ENCODE measurements at regions not wholly inside any gene's neighbourhood (a gene's known extent, or its start where the extent isn't known, plus 50 kb on each side); places are given as distances from the start of the nearest gene placed in this dataset.
A peak's percentile ranks its signal among the peaks of the same experiment; 100 is the strongest.
"Not testable (repeated sequence)": the region's sequence is repeated elsewhere in the genome, so short reads cannot be mapped to it uniquely, and the experiment has no call there.

- no peak overlapping the region for H3K27ac ChIP-seq (ENCODE audit: low read depth in 2 of 2, low read length in 2 of 2)
- no peaks in the 10 kb centered on the region for H3K9me3 ChIP-seq (ENCODE audit: control insufficient read depth in 2 of 3, insufficient read depth in 1 of 3, low read length in 3 of 3)
- H3K4me1 ChIP-seq (ENCODE audit: control insufficient read depth in 2 of 3, insufficient read depth in 2 of 3, low read depth in 1 of 3, low read length in 3 of 3) = peaks cover 6 to 16% (median 15%) of the 10 kb centered on the region in 3 donors
- no peak for FAIRE-seq
- no peaks in the 10 kb centered on the region for H3K27me3 ChIP-seq (ENCODE audit: control insufficient read depth, insufficient read depth, low read length)
- DNase-seq = no peak
- intact Hi-C loops (cut with DNase I) = no loop called here
- no peak overlapping the region for H3K4me3 ChIP-seq (ENCODE audit: low read length in 3 of 3)
- no peaks in the 10 kb centered on the region for H3K36me3 ChIP-seq (ENCODE audit: control insufficient read depth in 2 of 3, insufficient read depth in 3 of 3, low read length in 3 of 3)
- no peak overlapping the region for H3K9ac ChIP-seq (ENCODE audit: low read length in 3 of 3)
- no peak for TF ChIP-seq CTCF (IDR thresholded peaks at IDR 0.05; ENCODE audit: borderline replicate concordance, extremely low read depth, insufficient read depth)
Observed at GRCh38 chr6:11373208-11373607, 140.7 kb upstream of the NEDD9 start.

- H3K4me1 ChIP-seq (ENCODE audit: control insufficient read depth in 2 of 3, insufficient read depth in 2 of 3, low read depth in 1 of 3, low read length in 3 of 3) = peaks cover 7 to 19% (median 16%) of the 10 kb centered on the region in 3 donors
- H3K9ac ChIP-seq (ENCODE audit: low read length in 3 of 3); H3K27me3 ChIP-seq (ENCODE audit: control insufficient read depth, insufficient read depth, low read length); H3K36me3 ChIP-seq (ENCODE audit: control insufficient read depth in 2 of 3, insufficient read depth in 3 of 3, low read length in 3 of 3); H3K27ac ChIP-seq (ENCODE audit: low read depth in 2 of 2, low read length in 2 of 2); DNase-seq; intact Hi-C loops (cut with DNase I); H3K9me3 ChIP-seq (ENCODE audit: control insufficient read depth in 2 of 3, insufficient read depth in 1 of 3, low read length in 3 of 3); FAIRE-seq; H3K4me3 ChIP-seq (ENCODE audit: low read length in 3 of 3): not testable (repeated sequence)
Observed at GRCh38 chr6:11372186-11372790, 139.8 kb upstream of the NEDD9 start.

- H3K9ac ChIP-seq (ENCODE audit: low read length in 3 of 3) = peak overlapping the region in 2 of 3 donors; percentile 19 to 23
- DNase-seq (peak in 2 of 5 donors; percentile 72 to 74), FAIRE-seq (no peak)
- TF ChIP-seq CTCF (IDR thresholded peaks at IDR 0.05; ENCODE audit: borderline replicate concordance, extremely low read depth, insufficient read depth) = no peak
- no peak overlapping the region for H3K4me3 ChIP-seq (ENCODE audit: low read length in 3 of 3)
- H3K4me1 ChIP-seq (ENCODE audit: control insufficient read depth in 2 of 3, insufficient read depth in 2 of 3, low read depth in 1 of 3, low read length in 3 of 3) = peaks cover 15 to 29% (median 28%) of the 10 kb centered on the region in 3 donors
- H3K36me3 ChIP-seq (ENCODE audit: control insufficient read depth in 2 of 3, insufficient read depth in 3 of 3, low read length in 3 of 3) = no peaks in the 10 kb centered on the region
- H3K27ac ChIP-seq (ENCODE audit: low read depth in 2 of 2, low read length in 2 of 2) = peak overlapping the region; percentile 76 to 79
- no peaks in the 10 kb centered on the region for H3K27me3 ChIP-seq (ENCODE audit: control insufficient read depth, insufficient read depth, low read length)
- H3K9me3 ChIP-seq (ENCODE audit: control insufficient read depth in 2 of 3, insufficient read depth in 1 of 3, low read length in 3 of 3) = no peaks in the 10 kb centered on the region
- intact Hi-C loops (cut with DNase I) = no loop called here
Observed at GRCh38 chr6:11370191-11371018, 137.9 kb upstream of the NEDD9 start.

GRCh38 chr6:11368760-11369159 lies 136.3 kb upstream of the NEDD9 start:
- H3K4me3 ChIP-seq (ENCODE audit: low read length in 3 of 3) = no peak overlapping the region

More at GRCh38 chr6:11368760-11369159, 136.3 kb upstream of the NEDD9 start:
- FAIRE-seq (no peak), DNase-seq (no peak)
- Histone ChIP-seq H3K36me3 (ENCODE audit: control insufficient read depth in 2 of 3, insufficient read depth in 3 of 3, low read length in 3 of 3) (no peaks in the 10 kb centered on the region), H3K27me3 (ENCODE audit: control insufficient read depth, insufficient read depth, low read length) (no peaks in the 10 kb centered on the region), H3K4me1 (ENCODE audit: control insufficient read depth in 2 of 3, insufficient read depth in 2 of 3, low read depth in 1 of 3, low read length in 3 of 3) (peaks cover 15 to 37% (median 33%) of the 10 kb centered on the region in 3 donors), H3K9me3 (ENCODE audit: control insufficient read depth in 2 of 3, insufficient read depth in 1 of 3, low read length in 3 of 3) (no peaks in the 10 kb centered on the region), H3K27ac (ENCODE audit: low read depth in 2 of 2, low read length in 2 of 2) (peak overlapping the region; percentile 54 to 96), H3K9ac (ENCODE audit: low read length in 3 of 3) (no peak overlapping the region)
- intact Hi-C loops (cut with DNase I) = no loop called here
- TF ChIP-seq CTCF (IDR thresholded peaks at IDR 0.05; ENCODE audit: borderline replicate concordance, extremely low read depth, insufficient read depth) = no peak

Measured in kidney (tissue), 13 donors.